Left ventricle myocardium inferior (tissue), 1 donor: ENCODE measurements at regions not wholly inside any gene's neighbourhood (a gene's known extent, or its start where the extent isn't known, plus 50 kb on each side); places are given as distances from the start of the nearest gene placed in this dataset.
"Not testable (repeated sequence)": the region's sequence is repeated elsewhere in the genome, so short reads cannot be mapped to it uniquely, and the experiment has no call there.

Experiments used
- DNase-seq: peaks from one replicate; pipeline ENCODE4 v3.0.0-alpha.2; 2020
- H3K27ac ChIP-seq: fragments of 200-600 bp; replicated peaks from 2 replicates; pipeline ENCODE4 v1.8.0; 2021
- H3K27me3 ChIP-seq: fragments of 200-600 bp; 2 replicates; pipeline ENCODE4 v1.8.0; 2021; ENCODE audit warnings: low read depth
- H3K36me3 ChIP-seq: fragments of 200-600 bp; 2 replicates; pipeline ENCODE4 v1.8.0; 2021
- H3K4me1 ChIP-seq: fragments of 200-600 bp; 2 replicates; pipeline ENCODE4 v1.8.0; 2021
- H3K4me3 ChIP-seq: fragments of 200-600 bp; 2 replicates; pipeline ENCODE4 v1.8.0; 2021; ENCODE audit warnings: mild to moderate bottlenecking, moderate library complexity
- H3K9me3 ChIP-seq: fragments of 200-600 bp; replicated peaks from 2 replicates; pipeline ENCODE4 v1.8.0; 2021
- CTCF ChIP-seq: fragments of 200-600 bp; IDR thresholded peaks from 2 replicates; pipeline ENCODE4 v1.8.0; 2021; ENCODE audit warnings: antibody characterized with exemption, mild to moderate bottlenecking, borderline replicate concordance
- intact Hi-C: fragments of 100-400 bp; cut with micrococcal nuclease; formaldehyde crosslinking; loops from one replicate; pipeline ENCODE4 v1.11.0; 2022
- donor health status: DM: no; HTN: yes; CAD: no; lungs with severe emphysema.

GRCh38 chr13:83440465-83440864, 441.8 kb downstream of the SLITRK1 start:
- DNase-seq: no peak
- H3K27me3 ChIP-seq: no peaks in the 10 kb centered on the region
- H3K27ac ChIP-seq: no peak overlapping the region
- no peak overlapping the region for H3K4me3 ChIP-seq
- no peaks in the 10 kb centered on the region for H3K36me3 ChIP-seq
- H3K9me3 ChIP-seq: peaks cover 4% of the 10 kb centered on the region
- TF ChIP-seq CTCF: no peak
- intact Hi-C loops: no loop called here
- H3K4me1 ChIP-seq: no peaks in the 10 kb centered on the region

GRCh38 chr13:83439464-83439863, 442.8 kb downstream of the SLITRK1 start:
- DNase-seq, intact Hi-C loops, H3K36me3 ChIP-seq, H3K4me3 ChIP-seq, H3K27ac ChIP-seq, H3K4me1 ChIP-seq, H3K27me3 ChIP-seq, H3K9me3 ChIP-seq: not testable (repeated sequence)

- DNase-seq: no peak
- no peak overlapping the region for H3K4me3 ChIP-seq
- intact Hi-C loops: no loop called here
- H3K27ac ChIP-seq: no peak overlapping the region
- no peaks in the 10 kb centered on the region for H3K4me1 ChIP-seq
- H3K9me3 ChIP-seq: peaks cover 25% of the 10 kb centered on the region
- H3K36me3 ChIP-seq: no peaks in the 10 kb centered on the region
- TF ChIP-seq CTCF: no peak
- H3K27me3 ChIP-seq: no peaks in the 10 kb centered on the region
Measured at GRCh38 chr13:83423861-83424260, 458.4 kb downstream of the SLITRK1 start.

GRCh38 chr13:83423381-83423780, 458.9 kb downstream of the SLITRK1 start:
- TF ChIP-seq CTCF: no peak
- DNase-seq: no peak
- intact Hi-C loops: no loop called here
- Histone ChIP-seq H3K4me1 (no peaks in the 10 kb centered on the region), H3K27ac (no peak overlapping the region), H3K9me3 (peaks cover 22% of the 10 kb centered on the region), H3K36me3 (no peaks in the 10 kb centered on the region), H3K4me3 (no peak overlapping the region), H3K27me3 (no peaks in the 10 kb centered on the region)

- intact Hi-C loops: no loop called here
- Histone ChIP-seq H3K36me3 (no peaks in the 10 kb centered on the region), H3K4me3 (no peak overlapping the region), H3K9me3 (no peaks in the 10 kb centered on the region), H3K27ac (no peak overlapping the region), H3K27me3 (no peaks in the 10 kb centered on the region), H3K4me1 (no peaks in the 10 kb centered on the region)
- TF ChIP-seq CTCF: no peak
- DNase-seq: no peak
Measured at GRCh38 chr13:83414393-83414792, 467.9 kb downstream of the SLITRK1 start.

GRCh38 chr13:83386609-83387008, 495.7 kb downstream of the SLITRK1 start:
- Histone ChIP-seq H3K4me3 (no peak overlapping the region), H3K27ac (no peak overlapping the region), H3K4me1 (no peaks in the 10 kb centered on the region), H3K9me3 (no peaks in the 10 kb centered on the region), H3K27me3 (no peaks in the 10 kb centered on the region), H3K36me3 (no peaks in the 10 kb centered on the region)
- intact Hi-C loops: no loop called here
- no peak for DNase-seq
- no peak for TF ChIP-seq CTCF
